Astrocyte of the cerebellum (primary cell): ENCODE measurements at regions not wholly inside any gene's neighbourhood (a gene's known extent, or its start where the extent isn't known, plus 50 kb on each side); places are given as distances from the start of the nearest gene placed in this dataset.

ENCODE experiments used
- DNase-seq: peaks from one replicate; pipeline ENCODE4 v3.0.0-alpha.2; 2011; ENCODE audit warnings: low read depth
- H3K4me3 ChIP-seq: 2 replicates; pipeline ENCODE4 v1.5.1; 2011; ENCODE audit warnings: mild to moderate bottlenecking, low read depth, low read length, moderate library complexity
- CTCF ChIP-seq: IDR thresholded peaks from 2 replicates; pipeline ENCODE4 v1.5.1; 2012; ENCODE audit warnings: low read length, low read depth, moderate library complexity, mild to moderate bottlenecking; ENCODE audit errors: missing control alignments
- in situ Hi-C: cut with HindIII; loops from 2 replicates; pipeline ENCODE4 v1.10.0; 2017; ENCODE audit warnings: low sequenced_read_pairs

- TF ChIP-seq CTCF = no peak
- no peak for DNase-seq
- no peak overlapping the region for H3K4me3 ChIP-seq
- in situ Hi-C loops = no loop called here
Measured at GRCh38 chr3:145209561-145209960, 951.4 kb downstream of the PLOD2 start.

DNA sequence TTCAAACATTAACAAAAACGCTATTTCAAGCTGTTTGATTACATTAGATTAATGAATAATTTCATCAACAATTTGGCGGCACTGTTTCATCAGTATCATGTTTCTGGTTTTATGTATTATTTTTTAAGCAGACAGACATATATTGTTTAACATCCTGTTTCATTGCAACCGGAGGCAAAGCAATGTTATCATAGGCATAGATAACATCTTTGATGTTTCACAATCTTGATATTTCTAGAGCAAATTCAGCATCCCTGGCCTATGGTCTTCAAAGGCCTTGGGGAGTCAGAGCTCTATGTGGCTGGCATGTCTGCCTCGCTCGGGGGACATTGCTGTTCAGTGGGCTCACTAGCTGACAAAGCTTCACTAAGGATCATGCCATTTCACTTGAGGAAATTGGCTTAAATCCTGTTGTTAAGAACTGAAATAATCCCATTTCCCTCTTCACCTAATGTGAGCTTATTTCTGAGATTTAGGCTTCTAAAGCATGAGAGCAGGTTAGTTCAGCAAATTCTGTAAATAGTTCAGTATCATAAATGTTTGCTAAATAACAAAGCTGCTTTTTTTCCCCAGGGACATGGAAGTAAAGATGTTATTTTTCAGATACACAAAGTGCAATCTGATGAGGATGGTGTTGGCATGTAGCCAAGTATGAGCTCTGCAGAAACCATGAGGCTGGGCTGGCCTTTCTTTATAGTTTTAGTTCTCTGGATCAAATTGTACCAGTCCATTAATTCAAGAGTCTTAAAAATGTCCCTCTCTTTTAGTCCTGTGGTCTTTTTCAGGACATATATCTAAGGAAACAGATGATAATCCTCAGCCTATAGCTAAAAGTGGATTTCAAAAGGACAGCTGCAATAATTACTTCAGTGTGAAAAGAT is 941.4 kb downstream of the PLOD2 start:
- TF ChIP-seq CTCF = no peak
- DNase-seq = no peak
- in situ Hi-C loops = no loop called here

GRCh38 chr3:145224886-145225285 is 936.1 kb downstream of the PLOD2 start:
- in situ Hi-C loops = no loop called here
- H3K4me3 ChIP-seq = no peak overlapping the region
- DNase-seq = no peak
- no peak for TF ChIP-seq CTCF

More for the DNA sequence above, 941.4 kb downstream of the PLOD2 start:
- no peak overlapping the region for H3K4me3 ChIP-seq

- H3K4me3 ChIP-seq = no peak overlapping the region
- DNase-seq = peak; percentile 92
- in situ Hi-C loops = no loop called here
- TF ChIP-seq CTCF = no peak
Measured at GRCh38 chr3:145243875-145244274, 917.1 kb downstream of the PLOD2 start.

GRCh38 chr3:145244327-145244726 is 916.7 kb downstream of the PLOD2 start:
- DNase-seq = no peak
- TF ChIP-seq CTCF = no peak
- in situ Hi-C loops = no loop called here
- no peak overlapping the region for H3K4me3 ChIP-seq

DNA sequence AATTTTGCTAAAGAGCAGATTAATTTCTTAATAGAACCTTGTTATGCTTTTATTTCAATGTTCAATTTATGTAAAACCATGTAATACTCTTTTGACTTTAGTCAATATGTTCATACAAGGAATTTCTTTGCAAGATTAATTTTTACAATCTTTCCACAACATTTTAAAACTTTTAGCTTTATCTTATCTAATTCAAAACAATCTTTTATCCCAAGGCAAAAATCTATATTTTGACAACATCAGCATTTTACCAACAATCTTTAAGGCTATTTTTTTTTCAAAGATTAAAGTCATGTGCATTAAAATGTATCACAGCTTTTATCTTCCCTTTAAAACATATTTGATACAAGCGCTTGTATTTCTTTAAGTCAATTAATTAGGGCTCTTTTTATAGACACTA is 914.7 kb downstream of the PLOD2 start:
- no peak overlapping the region for H3K4me3 ChIP-seq
- in situ Hi-C loops = no loop called here
- DNase-seq = no peak
- TF ChIP-seq CTCF = no peak
